ENCODE measurements at regions not wholly inside any gene's neighbourhood (a gene's known extent, or its start where the extent isn't known, plus 50 kb on each side); places are given as distances from the start of the nearest gene placed in this dataset.

DNA sequence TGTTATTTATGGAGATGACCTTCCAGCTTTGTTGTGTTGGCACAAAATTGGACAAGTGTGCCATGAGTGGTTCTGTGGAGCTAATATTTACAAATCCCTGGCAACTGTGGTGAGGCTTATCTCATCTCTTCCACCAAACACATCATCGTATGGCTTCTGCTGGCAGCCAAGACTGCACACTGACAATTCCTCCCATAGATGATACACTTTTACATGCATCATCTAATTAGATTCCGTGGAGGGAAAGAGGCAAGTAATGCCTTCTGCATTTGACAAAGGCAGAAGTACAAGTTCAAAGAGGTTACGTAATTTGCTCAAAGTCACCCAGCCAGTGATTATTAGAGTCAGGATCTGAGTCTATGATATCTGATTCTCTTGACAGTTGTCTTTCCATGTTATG lies 62.7 kb upstream of the KIRREL3 start:
- Histone ChIP-seq H3K27me3 (ENCODE audit: control insufficient read depth, insufficient read depth, low read length) (no peaks in the 10 kb centered on the region), H3K9ac (ENCODE audit: low read depth, low read length) (no peak overlapping the region), H3K36me3 (ENCODE audit: control insufficient read depth, insufficient read depth, low read length) (no peaks in the 10 kb centered on the region), H3K4me3 (ENCODE audit: low read depth, low read length) (no peak overlapping the region), H3K9me3 (ENCODE audit: control insufficient read depth, insufficient read depth, low read length) (no peaks in the 10 kb centered on the region), H3K4me1 (ENCODE audit: control insufficient read depth, insufficient read depth, low read length) (peaks cover 2% of the 10 kb centered on the region)

DNA sequence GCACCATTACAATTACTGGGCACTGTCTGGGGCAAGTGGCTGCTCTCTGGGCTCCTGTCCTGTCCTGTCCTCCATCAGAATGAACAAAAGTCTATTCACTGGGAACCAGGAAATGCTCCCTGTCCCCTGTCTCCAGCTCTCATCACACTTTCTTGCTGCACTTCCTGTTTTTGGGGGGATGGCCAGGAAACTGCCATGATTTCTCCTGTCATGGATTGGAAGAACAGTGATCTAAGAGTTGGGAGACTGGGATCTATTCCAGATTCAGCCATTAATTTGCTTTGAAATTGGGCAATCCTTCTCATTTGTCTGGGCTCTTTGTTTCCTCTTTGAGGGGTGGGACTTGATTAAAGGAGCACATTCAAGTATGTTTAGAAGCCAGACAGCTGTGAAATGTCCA lies 61.4 kb upstream of the KIRREL3 start:
- no peak overlapping the region for H3K9ac ChIP-seq (ENCODE audit: low read depth, low read length)
- no peaks in the 10 kb centered on the region for H3K9me3 ChIP-seq (ENCODE audit: control insufficient read depth, insufficient read depth, low read length)
- H3K4me1 ChIP-seq (ENCODE audit: control insufficient read depth, insufficient read depth, low read length) = peaks cover 3% of the 10 kb centered on the region
- H3K4me3 ChIP-seq (ENCODE audit: low read depth, low read length) = no peak overlapping the region
- H3K36me3 ChIP-seq (ENCODE audit: control insufficient read depth, insufficient read depth, low read length) = no peaks in the 10 kb centered on the region
- H3K27me3 ChIP-seq (ENCODE audit: control insufficient read depth, insufficient read depth, low read length) = no peaks in the 10 kb centered on the region

DNA sequence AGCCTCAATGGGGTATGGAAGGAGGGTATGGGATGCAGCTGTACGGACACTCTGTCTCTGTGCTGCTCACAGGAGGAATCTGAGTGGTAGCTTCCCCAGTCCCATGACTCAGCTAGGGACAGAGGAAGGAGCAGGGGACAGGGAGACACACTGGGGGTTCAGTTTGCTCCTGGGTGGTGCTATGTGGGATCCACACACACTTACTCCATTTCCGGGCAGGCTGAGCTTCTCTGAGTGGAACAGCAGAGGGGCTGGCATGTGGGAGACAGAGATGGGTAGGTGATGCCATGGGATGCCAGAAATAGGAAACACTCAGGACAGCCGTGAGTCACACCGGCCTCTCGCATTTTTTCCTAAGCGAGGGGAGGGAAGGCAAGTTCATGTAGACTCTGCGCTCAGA lies 59.2 kb upstream of the KIRREL3 start:
- H3K4me3 ChIP-seq (ENCODE audit: low read depth, low read length) = no peak overlapping the region
- no peaks in the 10 kb centered on the region for H3K9me3 ChIP-seq (ENCODE audit: control insufficient read depth, insufficient read depth, low read length)
- no peaks in the 10 kb centered on the region for H3K36me3 ChIP-seq (ENCODE audit: control insufficient read depth, insufficient read depth, low read length)
- H3K27me3 ChIP-seq (ENCODE audit: control insufficient read depth, insufficient read depth, low read length) = no peaks in the 10 kb centered on the region
- no peak overlapping the region for H3K9ac ChIP-seq (ENCODE audit: low read depth, low read length)
- peaks cover 3% of the 10 kb centered on the region for H3K4me1 ChIP-seq (ENCODE audit: control insufficient read depth, insufficient read depth, low read length)

DNA sequence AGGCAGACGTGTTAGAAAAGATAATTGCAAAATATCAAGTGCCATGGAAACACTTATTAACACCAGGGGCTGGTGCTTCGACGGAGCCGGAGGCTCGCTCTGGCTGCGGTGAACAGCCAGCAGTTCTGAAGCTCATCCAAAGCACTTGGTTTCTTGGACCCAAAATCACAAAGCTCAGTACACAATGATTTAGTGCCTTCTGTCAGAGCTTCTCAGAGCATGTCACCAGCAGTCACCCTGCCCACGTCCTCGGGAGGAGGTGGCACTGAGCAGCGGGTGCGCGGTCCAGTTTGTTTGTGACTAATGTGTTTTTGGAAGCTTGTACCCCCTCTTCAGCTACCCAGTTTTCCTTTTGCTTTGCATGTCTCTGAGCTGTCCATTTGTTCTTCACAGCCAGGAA lies 58.7 kb upstream of the KIRREL3 start:
- H3K36me3 ChIP-seq (ENCODE audit: control insufficient read depth, insufficient read depth, low read length) = no peaks in the 10 kb centered on the region

DNA sequence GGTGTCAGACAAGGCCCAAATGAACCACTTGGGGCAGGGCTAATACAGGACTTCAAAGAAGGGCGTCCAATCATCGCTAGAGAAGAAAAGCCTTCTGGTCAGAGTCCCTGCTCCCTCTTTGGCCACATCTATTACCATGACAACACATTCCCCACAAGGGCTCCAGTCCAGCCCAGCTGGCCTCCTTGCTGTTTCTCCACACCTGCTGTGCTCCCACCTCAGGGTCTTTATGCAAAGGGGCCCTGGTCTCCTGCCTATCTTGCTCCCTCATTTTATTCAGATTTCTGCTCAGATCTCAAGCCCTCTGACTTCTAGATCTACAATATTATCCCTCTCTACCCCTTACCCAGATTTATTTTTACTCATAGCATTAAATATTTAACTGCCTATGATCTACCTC lies 58.0 kb upstream of the KIRREL3 start:
- Histone ChIP-seq H3K4me3 (ENCODE audit: low read depth, low read length) (no peak overlapping the region), H3K9me3 (ENCODE audit: control insufficient read depth, insufficient read depth, low read length) (no peaks in the 10 kb centered on the region), H3K9ac (ENCODE audit: low read depth, low read length) (no peak overlapping the region), H3K27me3 (ENCODE audit: control insufficient read depth, insufficient read depth, low read length) (no peaks in the 10 kb centered on the region), H3K36me3 (ENCODE audit: control insufficient read depth, insufficient read depth, low read length) (no peaks in the 10 kb centered on the region), H3K4me1 (ENCODE audit: control insufficient read depth, insufficient read depth, low read length) (peaks cover 3% of the 10 kb centered on the region)

More for the DNA sequence above, 58.7 kb upstream of the KIRREL3 start:
- peaks cover 3% of the 10 kb centered on the region for H3K4me1 ChIP-seq (ENCODE audit: control insufficient read depth, insufficient read depth, low read length)
- no peak overlapping the region for H3K4me3 ChIP-seq (ENCODE audit: low read depth, low read length)
- H3K9me3 ChIP-seq (ENCODE audit: control insufficient read depth, insufficient read depth, low read length) = no peaks in the 10 kb centered on the region
- no peaks in the 10 kb centered on the region for H3K27me3 ChIP-seq (ENCODE audit: control insufficient read depth, insufficient read depth, low read length)
- H3K9ac ChIP-seq (ENCODE audit: low read depth, low read length) = no peak overlapping the region

DNA sequence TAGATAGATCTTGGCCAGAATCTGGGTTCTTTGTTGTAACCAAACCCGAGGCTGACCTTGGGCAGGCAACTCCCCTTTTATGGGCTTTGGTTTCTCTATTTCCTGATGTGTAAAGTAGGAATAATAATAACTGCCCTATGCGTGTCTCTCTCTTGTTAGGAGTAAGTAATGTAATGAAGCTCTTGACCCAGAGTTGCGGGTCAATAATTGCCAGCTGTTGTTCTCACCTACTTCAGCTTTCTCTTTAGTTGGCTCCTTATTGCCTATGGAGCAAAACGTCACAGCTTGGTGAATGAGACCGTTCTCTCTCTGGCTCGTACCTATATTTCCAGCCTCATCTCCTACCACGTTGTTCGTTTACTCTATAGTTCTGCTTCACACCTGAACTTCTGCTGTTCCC lies 56.6 kb upstream of the KIRREL3 start:
- no peak overlapping the region for H3K9ac ChIP-seq (ENCODE audit: low read depth, low read length)
- H3K9me3 ChIP-seq (ENCODE audit: control insufficient read depth, insufficient read depth, low read length) = no peaks in the 10 kb centered on the region
- no peak overlapping the region for H3K4me3 ChIP-seq (ENCODE audit: low read depth, low read length)
- peaks cover 7% of the 10 kb centered on the region for H3K4me1 ChIP-seq (ENCODE audit: control insufficient read depth, insufficient read depth, low read length)
- no peaks in the 10 kb centered on the region for H3K36me3 ChIP-seq (ENCODE audit: control insufficient read depth, insufficient read depth, low read length)
- H3K27me3 ChIP-seq (ENCODE audit: control insufficient read depth, insufficient read depth, low read length) = no peaks in the 10 kb centered on the region

DNA sequence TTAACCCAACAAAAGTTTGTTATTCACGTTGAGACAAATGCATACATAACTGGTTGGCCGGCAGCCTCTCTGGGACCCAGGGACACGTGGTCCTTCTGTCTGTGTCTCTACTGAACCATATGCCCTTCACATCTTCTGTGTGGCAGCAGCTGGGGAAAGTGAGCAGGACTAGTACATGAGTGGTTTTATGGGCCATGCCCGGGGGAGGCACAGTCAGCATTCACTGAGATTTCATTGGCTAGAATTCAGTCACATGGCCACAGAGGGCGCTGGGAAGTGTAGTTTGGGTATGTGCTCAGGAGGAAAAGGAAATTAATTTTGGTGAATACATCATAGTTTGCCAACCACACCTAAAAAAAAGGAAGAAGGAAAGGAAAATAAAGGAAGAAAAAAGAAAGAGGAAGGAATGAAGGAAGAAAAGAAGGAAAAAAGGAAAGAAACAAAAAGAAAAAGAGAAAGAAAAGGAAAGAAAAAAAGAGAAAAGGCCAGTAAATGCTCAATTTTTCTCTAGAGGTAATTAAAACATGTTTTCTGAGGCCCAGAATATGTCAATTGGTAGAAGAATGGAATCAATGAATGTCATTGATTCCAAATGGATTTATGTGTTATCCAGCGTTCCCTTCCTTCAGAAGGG lies 55.9 kb upstream of the KIRREL3 start:
- Histone ChIP-seq H3K36me3 (ENCODE audit: control insufficient read depth, insufficient read depth, low read length) (no peaks in the 10 kb centered on the region), H3K9ac (ENCODE audit: low read depth, low read length) (no peak overlapping the region), H3K9me3 (ENCODE audit: control insufficient read depth, insufficient read depth, low read length) (no peaks in the 10 kb centered on the region), H3K4me3 (ENCODE audit: low read depth, low read length) (no peak overlapping the region), H3K4me1 (ENCODE audit: control insufficient read depth, insufficient read depth, low read length) (peaks cover 7% of the 10 kb centered on the region), H3K27me3 (ENCODE audit: control insufficient read depth, insufficient read depth, low read length) (no peaks in the 10 kb centered on the region)

DNA sequence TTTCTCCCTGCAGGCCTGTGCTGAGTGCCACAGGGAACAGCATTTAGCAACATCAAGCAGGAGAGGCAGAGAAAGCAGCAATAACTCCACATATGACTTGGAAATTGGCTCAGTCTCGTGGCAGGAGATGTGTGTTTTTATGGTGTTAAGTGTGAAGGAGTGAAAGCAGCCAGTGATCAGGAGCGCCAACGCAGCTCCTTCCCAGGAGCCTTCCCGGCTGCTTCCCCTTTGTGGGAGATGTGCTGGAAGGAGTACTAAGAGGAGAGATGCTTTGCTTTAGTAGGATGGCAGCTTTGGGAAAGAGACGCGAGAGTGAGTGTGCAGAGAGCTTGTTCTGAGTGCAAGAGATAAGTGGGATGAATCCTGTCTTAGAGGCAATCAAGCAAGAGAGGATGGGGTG lies 54.7 kb upstream of the KIRREL3 start:
- Histone ChIP-seq H3K4me1 (ENCODE audit: control insufficient read depth, insufficient read depth, low read length) (peaks cover 7% of the 10 kb centered on the region), H3K36me3 (ENCODE audit: control insufficient read depth, insufficient read depth, low read length) (no peaks in the 10 kb centered on the region), H3K9ac (ENCODE audit: low read depth, low read length) (no peak overlapping the region), H3K9me3 (ENCODE audit: control insufficient read depth, insufficient read depth, low read length) (no peaks in the 10 kb centered on the region), H3K27me3 (ENCODE audit: control insufficient read depth, insufficient read depth, low read length) (no peaks in the 10 kb centered on the region), H3K4me3 (ENCODE audit: low read depth, low read length) (no peak overlapping the region)

DNA sequence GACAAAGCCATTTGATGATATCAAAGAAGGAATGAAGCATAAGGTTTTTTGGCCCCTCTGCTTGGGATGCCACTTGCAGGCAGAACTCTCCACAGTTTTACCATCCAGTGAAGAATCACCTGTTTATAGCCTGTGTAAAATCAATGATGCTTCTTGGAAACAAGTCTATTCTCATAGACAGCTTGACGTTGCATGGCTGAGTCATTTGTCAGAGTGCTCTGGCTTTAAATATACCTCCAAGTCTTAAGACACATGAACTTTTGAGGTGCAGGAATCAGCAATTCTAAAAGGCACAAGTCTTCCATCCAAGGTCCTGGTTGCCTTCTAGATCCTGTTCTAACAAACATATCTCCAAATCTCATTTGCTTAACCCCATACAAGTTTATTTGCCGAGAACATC lies 53.6 kb upstream of the KIRREL3 start:
- no peaks in the 10 kb centered on the region for H3K27me3 ChIP-seq (ENCODE audit: control insufficient read depth, insufficient read depth, low read length)
- H3K9me3 ChIP-seq (ENCODE audit: control insufficient read depth, insufficient read depth, low read length) = no peaks in the 10 kb centered on the region
- H3K4me1 ChIP-seq (ENCODE audit: control insufficient read depth, insufficient read depth, low read length) = peaks cover 7% of the 10 kb centered on the region
- H3K36me3 ChIP-seq (ENCODE audit: control insufficient read depth, insufficient read depth, low read length) = no peaks in the 10 kb centered on the region
- no peak overlapping the region for H3K4me3 ChIP-seq (ENCODE audit: low read depth, low read length)
- no peak overlapping the region for H3K9ac ChIP-seq (ENCODE audit: low read depth, low read length)

DNA sequence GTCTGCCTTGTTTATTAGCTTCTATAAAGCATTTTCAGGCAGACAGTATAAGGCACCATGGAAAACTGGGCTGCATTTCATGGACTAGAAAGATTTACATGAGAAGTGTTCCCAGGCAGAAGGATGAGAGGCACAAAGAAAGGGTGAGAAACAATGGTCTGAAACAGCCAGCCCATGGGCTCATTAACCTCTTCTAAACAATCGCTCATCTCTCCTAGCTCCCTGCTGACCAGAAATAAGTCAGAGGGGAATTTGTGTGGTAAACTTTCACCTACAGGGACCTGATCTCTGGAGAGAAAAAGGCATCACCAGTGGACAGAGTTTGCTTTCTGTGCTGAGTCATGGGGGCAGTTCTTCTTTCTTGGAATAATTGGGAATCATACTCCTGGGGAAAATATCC lies 51.8 kb upstream of the KIRREL3 start:
- H3K27me3 ChIP-seq (ENCODE audit: control insufficient read depth, insufficient read depth, low read length) = no peaks in the 10 kb centered on the region
- peaks cover 4% of the 10 kb centered on the region for H3K4me1 ChIP-seq (ENCODE audit: control insufficient read depth, insufficient read depth, low read length)
- no peak overlapping the region for H3K9ac ChIP-seq (ENCODE audit: low read depth, low read length)
- H3K4me3 ChIP-seq (ENCODE audit: low read depth, low read length) = no peak overlapping the region
- H3K9me3 ChIP-seq (ENCODE audit: control insufficient read depth, insufficient read depth, low read length) = no peaks in the 10 kb centered on the region
- no peaks in the 10 kb centered on the region for H3K36me3 ChIP-seq (ENCODE audit: control insufficient read depth, insufficient read depth, low read length)

Data from iPS-15b (cell line).